Heart left ventricle (tissue), 16 donors: ENCODE measurements at regions not wholly inside any gene's neighbourhood (a gene's known extent, or its start where the extent isn't known, plus 50 kb on each side); places are given as distances from the start of the nearest gene placed in this dataset.

Source experiments
- ATAC-seq, 4 donors: fragments of 200-7000 bp; cut with Tn5 transposase; one replicate each; pipeline ENCODE4 v1.9.1; 2020 to 2022; ENCODE audit warnings: moderate library complexity in 4 of 4, mild to moderate bottlenecking in 3 of 4, moderate number of reproducible peaks in 1 of 4
- DNase-seq, 5 donors: peaks; one replicate each; pipeline ENCODE4 v3.0.0-alpha.2; 2020
- H3K27ac ChIP-seq, 12 donors: fragments of 200-600 bp; sonication (generic) in 4 of 12; one replicate each; pipeline versions ENCODE4 v1.5.0 to v1.8.0; 2016 to 2022; ENCODE audit warnings: mild to moderate bottlenecking in 2 of 12
- H3K27me3 ChIP-seq, 9 donors: fragments of 200-600 bp; sonication (generic) in 2 of 9; one replicate each; pipeline versions ENCODE4 v1.5.1 to v1.8.0; 2016 to 2022; ENCODE audit warnings: mild to moderate bottlenecking in 3 of 9
- H3K36me3 ChIP-seq, 9 donors: fragments of 200-600 bp; sonication (generic) in 2 of 9; one replicate each; pipeline versions ENCODE4 v1.5.0 to v1.8.0; 2018 to 2022; ENCODE audit warnings: mild to moderate bottlenecking in 2 of 9
- H3K4me1 ChIP-seq, 12 donors: fragments of 200-600 bp; sonication (generic) in 4 of 12; one replicate each; pipeline versions ENCODE4 v1.5.0 to v1.8.0; 2016 to 2022; ENCODE audit warnings: mild to moderate bottlenecking in 3 of 12
- H3K4me3 ChIP-seq, 12 donors: fragments of 200-600 bp; sonication (generic) in 4 of 12; one replicate each; pipeline versions ENCODE4 v1.5.0 to v1.8.0; 2017 to 2022; ENCODE audit warnings: mild to moderate bottlenecking in 9 of 12, moderate library complexity in 4 of 12
- H3K9me3 ChIP-seq, 12 donors: fragments of 200-600 bp; sonication (generic) in 4 of 12; one replicate each; pipeline versions ENCODE4 v1.5.0 to v1.8.0; 2016 to 2022; ENCODE audit warnings: mild to moderate bottlenecking in 1 of 12
- CTCF ChIP-seq, 12 donors: fragments of 200-600 bp; sonication (generic) in 4 of 12; IDR thresholded peaks; one replicate each; pipeline versions ENCODE4 v1.5.0 to v1.8.0; 2018 to 2022; ENCODE audit warnings: antibody characterized with exemption in 12 of 12, mild to moderate bottlenecking in 5 of 12
- POLR2A ChIP-seq, 2 donors: fragments of 450-650 bp; IDR thresholded peaks; one replicate each; pipeline ENCODE4 v1.6.1; 2017; ENCODE audit warnings: antibody characterized with exemption in 2 of 2, mild to moderate bottlenecking in 2 of 2, moderate library complexity in 2 of 2
- WGBS, 4 donors: extraction: QIAGEN DNeasy Blood & Tissue Kit in 2 of 4; methylation state at CpG; one replicate each; pipeline versions ENCODE4 v1.1.5 to v1.1.7; 2013 to 2018; 5-methylcytosine and 5-hydroxymethylcytosine counted together
- intact Hi-C, 10 donors: fragments of 100-400 bp; cut with DNase I; formaldehyde crosslinking; loops; one replicate each; pipeline versions ENCODE4 v1.11.1 to v1.14.2; 2022
- donor health status: ischemic (EF 13 %, LVEDD 7.1; RV severe dilation, severe dysfunction).
- donor health status: healthy with polysubstance abuse.
- donor health status: DM: no; HTN: yes; CAD: no.
- donor health status: DM: no; HTN: no; CAD: no.
- donor health status: ischemic (EF 25% LVEDD 6.9; RV normal size, moderate dysfunction).
- donor health status: ischemic (EF 25% LVEDD 5.7; RV mildly dilated, moderate dysfunction).
- donor health status: healthy.
- donor health status: DM: yes; HTN: yes; CAD: no.
- donor health status: ischemic (EF 35%, LVEDD 5.7; RV mildly dilated, moderate dysfunction).
- donor health status: nonischemic (EF 11% LVEDD 7.7; RV severe dilation, severe dysfunction).
- donor health status: DM: yes; HTN: yes; CAD: no.
- donor health status: PGD.
- donor health status: ischemic (EF 29% LVEDD 5.4; RV normal size, mild dysfunction).
- donor health status: nonischemic (EF 23%, LVEDD 6.1; RV moderate dilation, normal function).

GRCh38 chr11:131193031-131193501, 177.3 kb upstream of the NTM start:
- Histone ChIP-seq H3K27ac (no peak overlapping the region), H3K4me1 (peaks cover 0 to 17% (median 2%) of the 10 kb centered on the region in 12 donors), H3K36me3 (no peaks in the 10 kb centered on the region), H3K27me3 (no peaks in the 10 kb centered on the region), H3K9me3 (no peaks in the 10 kb centered on the region), H3K4me3 (no peak overlapping the region)
- no peak for DNase-seq
- TF ChIP-seq POLR2A (IDR thresholded peaks at IDR 0.05) = no peak
- TF ChIP-seq CTCF (IDR thresholded peaks at IDR 0.05) = no peak
- WGBS, 4 donors = 85 to 92% (median 91%) methylated on average over 11 of the region's 11 CpGs
- intact Hi-C loops = no loop called here
- ATAC-seq = no peak

- Histone ChIP-seq H3K4me1 (peaks cover 0 to 17% (median 2%) of the 10 kb centered on the region in 12 donors), H3K4me3 (no peak overlapping the region), H3K36me3 (no peaks in the 10 kb centered on the region), H3K27me3 (no peaks in the 10 kb centered on the region), H3K9me3 (no peaks in the 10 kb centered on the region), H3K27ac (no peak overlapping the region)
- ATAC-seq = no peak
- no peak for TF ChIP-seq POLR2A (IDR thresholded peaks at IDR 0.05)
- no peak for TF ChIP-seq CTCF (IDR thresholded peaks at IDR 0.05)
- intact Hi-C loops = no loop called here
- WGBS, 4 donors = 63 to 74% (median 73%) methylated on average over 6 of the region's 6 CpGs
- no peak for DNase-seq
Observed at GRCh38 chr11:131194726-131195125, 175.7 kb upstream of the NTM start.

GRCh38 chr11:131195661-131196517, 174.5 kb upstream of the NTM start:
- Histone ChIP-seq H3K36me3 (no peaks in the 10 kb centered on the region), H3K27me3 (no peaks in the 10 kb centered on the region), H3K9me3 (no peaks in the 10 kb centered on the region), H3K4me3 (peak overlapping the region in 7 of 12 donors; percentile 6 to 37 (median 20)), H3K4me1 (peaks cover 0 to 17% (median 2%) of the 10 kb centered on the region in 12 donors), H3K27ac (peak overlapping the region in 7 of 12 donors; percentile 2 to 65 (median 38))
- WGBS, 4 donors = 12 to 23% (median 19%) methylated on average over 11 of the region's 11 CpGs
- intact Hi-C loops = no loop called here
- DNase-seq = peak in 4 of 5 donors; percentile 37 to 69 (median 60)
- peak; percentile 63 to 82 (median 74) for ATAC-seq
- TF ChIP-seq CTCF (IDR thresholded peaks at IDR 0.05) = no peak
- TF ChIP-seq POLR2A (IDR thresholded peaks at IDR 0.05) = no peak

GRCh38 chr11:131198161-131199014, 172.0 kb upstream of the NTM start:
- peaks cover 0 to 17% (median 2%) of the 10 kb centered on the region in 12 donors for H3K4me1 ChIP-seq
- no peak overlapping the region for H3K27ac ChIP-seq
- H3K4me3 ChIP-seq = no peak overlapping the region
- TF ChIP-seq POLR2A (IDR thresholded peaks at IDR 0.05) (no peak), CTCF (IDR thresholded peaks at IDR 0.05) (no peak)
- ATAC-seq (no peak), DNase-seq (no peak)
- 71 to 90% (median 87%) methylated on average over 14 to 15 of the region's 15 CpGs for WGBS, 4 donors
- no peaks in the 10 kb centered on the region for H3K36me3 ChIP-seq
- no peaks in the 10 kb centered on the region for H3K9me3 ChIP-seq
- no peaks in the 10 kb centered on the region for H3K27me3 ChIP-seq
- intact Hi-C loops = no loop called here
